Keratinocyte (primary cell): ENCODE measurements at regions not wholly inside any gene's neighbourhood (a gene's known extent, or its start where the extent isn't known, plus 50 kb on each side); places are given as distances from the start of the nearest gene placed in this dataset.

ENCODE experiments used
- EZH2 ChIP-seq: IDR thresholded peaks from one replicate; pipeline ENCODE4 v1.6.1; 2012; ENCODE audit warnings: inconsistent platforms, mild to moderate bottlenecking, low read length, moderate library complexity
- TF ChIP-seq, protein P1 (sequence below), 3 experiments: IDR thresholded peaks in 1 of 3; conservative IDR thresholded peaks in 1 of 3; optimal IDR thresholded peaks in 1 of 3; 2 replicates in 2 of 3; 3 replicates in 1 of 3; pipeline versions ENCODE3 to v1.5.1; 2011; ENCODE audit warnings: low read length in 3 of 3, mild to moderate bottlenecking in 3 of 3, moderate library complexity in 2 of 3, control low read depth in 1 of 3, inconsistent platforms in 1 of 3; ENCODE audit not compliant: insufficient read depth in 2 of 3; ENCODE audit errors: extremely low read depth in 1 of 3

DNA sequence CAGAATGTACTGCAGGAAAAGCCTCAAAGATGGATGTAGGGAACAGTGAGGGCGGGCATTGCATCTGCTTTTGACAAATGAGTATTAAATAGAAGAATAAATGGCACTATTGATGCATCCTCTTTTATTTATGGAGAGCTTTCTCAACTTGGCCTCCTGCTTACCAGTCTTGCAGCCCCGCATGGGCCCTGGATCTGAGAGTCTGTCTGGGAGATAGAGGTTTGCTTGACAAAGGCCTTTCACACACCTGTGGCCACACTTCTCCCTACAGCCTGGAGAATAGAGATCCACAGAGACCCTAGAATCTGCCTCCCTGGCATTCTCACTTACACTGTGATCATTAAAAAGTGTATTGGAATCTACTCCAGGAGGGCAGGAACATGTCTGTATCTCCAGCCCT lies 203.8 kb upstream of the CDH4 start:
- TF ChIP-seq, protein P1, sequence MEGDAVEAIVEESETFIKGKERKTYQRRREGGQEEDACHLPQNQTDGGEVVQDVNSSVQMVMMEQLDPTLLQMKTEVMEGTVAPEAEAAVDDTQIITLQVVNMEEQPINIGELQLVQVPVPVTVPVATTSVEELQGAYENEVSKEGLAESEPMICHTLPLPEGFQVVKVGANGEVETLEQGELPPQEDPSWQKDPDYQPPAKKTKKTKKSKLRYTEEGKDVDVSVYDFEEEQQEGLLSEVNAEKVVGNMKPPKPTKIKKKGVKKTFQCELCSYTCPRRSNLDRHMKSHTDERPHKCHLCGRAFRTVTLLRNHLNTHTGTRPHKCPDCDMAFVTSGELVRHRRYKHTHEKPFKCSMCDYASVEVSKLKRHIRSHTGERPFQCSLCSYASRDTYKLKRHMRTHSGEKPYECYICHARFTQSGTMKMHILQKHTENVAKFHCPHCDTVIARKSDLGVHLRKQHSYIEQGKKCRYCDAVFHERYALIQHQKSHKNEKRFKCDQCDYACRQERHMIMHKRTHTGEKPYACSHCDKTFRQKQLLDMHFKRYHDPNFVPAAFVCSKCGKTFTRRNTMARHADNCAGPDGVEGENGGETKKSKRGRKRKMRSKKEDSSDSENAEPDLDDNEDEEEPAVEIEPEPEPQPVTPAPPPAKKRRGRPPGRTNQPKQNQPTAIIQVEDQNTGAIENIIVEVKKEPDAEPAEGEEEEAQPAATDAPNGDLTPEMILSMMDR (optimal IDR thresholded peaks at IDR 0.05 in 1 of 3, IDR thresholded peaks at IDR 0.05 in 1 of 3, conservative IDR thresholded peaks at IDR 0.05 in 1 of 3; ENCODE audit: extremely low read depth in 1 of 3, insufficient read depth in 2 of 3, low read length in 3 of 3) = no peak
- no peak for TF ChIP-seq EZH2
